ENCODE measurements at regions not wholly inside any gene's neighbourhood (a gene's known extent, or its start where the extent isn't known, plus 50 kb on each side); places are given as distances from the start of the nearest gene placed in this dataset.
A peak's percentile ranks its signal among the peaks of the same experiment; 100 is the strongest.

- DNase-seq: no peak
Observed at GRCh38 chr4:38606587-38606905, 57.5 kb upstream of the KLF3 start.

GRCh38 chr4:38609614-38610013 lies 54.4 kb upstream of the KLF3 start:
- DNase-seq: no peak

- DNase-seq: no peak
Observed at GRCh38 chr4:38610521-38610920, 53.5 kb upstream of the KLF3 start.

DNA sequence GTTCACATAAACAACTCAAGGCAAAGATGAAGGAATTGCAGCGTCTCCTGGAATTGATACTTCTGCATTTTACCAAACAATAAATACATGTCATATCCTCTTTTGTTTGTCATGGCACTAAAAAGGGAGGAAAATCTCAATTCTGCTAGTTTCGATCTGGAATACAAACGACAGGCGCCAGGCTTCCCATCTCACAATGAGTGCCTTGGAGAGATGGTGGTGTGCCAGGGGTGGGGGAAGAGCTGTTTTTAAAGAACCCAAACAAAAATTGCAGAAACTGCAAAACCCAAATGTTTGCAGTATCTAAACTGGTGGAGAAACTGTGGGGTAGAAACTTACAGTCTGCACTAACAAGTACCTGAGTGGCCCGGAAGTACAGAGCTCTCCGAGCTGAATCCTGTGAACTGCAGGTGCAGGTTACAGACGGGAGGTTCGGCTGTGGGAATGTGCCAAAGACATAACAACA lies 53.0 kb upstream of the KLF3 start:
- peak in 1 of 3 experiments; percentile 20 for DNase-seq

DNA sequence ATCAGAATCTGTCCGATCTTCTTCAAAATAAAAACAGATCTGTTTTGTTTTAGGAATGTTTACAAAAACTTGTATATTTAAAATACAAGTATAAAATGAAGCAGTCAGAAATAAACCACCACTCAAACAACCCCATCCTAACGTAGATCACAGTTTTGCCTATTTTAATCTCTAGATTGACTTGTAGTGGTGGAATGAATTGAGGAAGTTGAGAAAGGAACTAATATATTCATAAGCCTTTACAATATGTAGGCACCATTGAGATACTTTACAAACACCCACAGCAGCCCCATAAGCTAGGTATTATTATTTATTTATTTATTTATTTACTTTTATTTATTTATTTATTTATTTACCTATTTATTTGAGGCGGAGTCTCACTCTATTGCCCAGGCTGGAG lies 52.3 kb upstream of the KLF3 start:
- DNase-seq: no peak

- peak; percentile 16 to 86 (median 78) for DNase-seq
Observed at GRCh38 chr4:38612646-38613414, 51.2 kb upstream of the KLF3 start.
